WERI-Rb-1 (cell line): ENCODE measurements at regions not wholly inside any gene's neighbourhood (a gene's known extent, or its start where the extent isn't known, plus 50 kb on each side); places are given as distances from the start of the nearest gene placed in this dataset.

Experiments used
- DNase-seq: peaks from one replicate; pipeline ENCODE4 v3.0.0-alpha.2; 2020
- H3K27ac ChIP-seq: fragments of 250-450 bp; sonication (Bioruptor Pico); 2 replicates; pipeline ENCODE4 v1.5.1; 2020; ENCODE audit warnings: mild to moderate bottlenecking, moderate library complexity
- H3K27me3 ChIP-seq: fragments of 250-450 bp; sonication (Bioruptor Pico); 2 replicates; pipeline ENCODE4 v1.5.1; 2021; ENCODE audit warnings: mild to moderate bottlenecking, low read depth, moderate library complexity; ENCODE audit not compliant: insufficient read depth, severe bottlenecking
- H3K36me3 ChIP-seq: fragments of 250-450 bp; sonication (Bioruptor Pico); 2 replicates; pipeline ENCODE4 v1.5.1; 2020; ENCODE audit warnings: mild to moderate bottlenecking, moderate library complexity
- H3K4me3 ChIP-seq: 2 replicates; pipeline ENCODE4 v1.5.1; 2011; ENCODE audit warnings: low read depth, mild to moderate bottlenecking, control low read depth, low read length
- H3K9me3 ChIP-seq: fragments of 250-450 bp; sonication (Bioruptor Pico); 2 replicates; pipeline ENCODE4 v1.5.1; 2021; ENCODE audit warnings: mild to moderate bottlenecking, moderate library complexity; ENCODE audit not compliant: severe bottlenecking
- CTCF ChIP-seq: IDR thresholded peaks from 2 replicates; pipeline ENCODE4 v1.5.1; 2011; ENCODE audit warnings: low read depth, mild to moderate bottlenecking, control low read depth, inconsistent platforms, low read length

GRCh38 chr12:87329076-87329863 is 699.9 kb downstream of the C12orf50 start:
- H3K36me3 ChIP-seq, result no peaks in the 10 kb centered on the region
- H3K4me3 ChIP-seq, result no peak overlapping the region
- no peaks in the 10 kb centered on the region for H3K27me3 ChIP-seq
- no peak overlapping the region for H3K27ac ChIP-seq
- no peaks in the 10 kb centered on the region for H3K9me3 ChIP-seq
- DNase-seq, result no peak
- TF ChIP-seq CTCF, result no peak

- no peak for DNase-seq
- H3K4me3 ChIP-seq, result no peak overlapping the region
- no peak for TF ChIP-seq CTCF
These were observed 705.8 kb downstream of the C12orf50 start for GRCh38 chr12:87323369-87323768.

GRCh38 chr12:87320724-87321123 is 708.5 kb downstream of the C12orf50 start:
- Histone ChIP-seq H3K27ac (no peak overlapping the region), H3K36me3 (no peaks in the 10 kb centered on the region), H3K27me3 (no peaks in the 10 kb centered on the region), H3K4me3 (no peak overlapping the region), H3K9me3 (no peaks in the 10 kb centered on the region)
- no peak for DNase-seq
- no peak for TF ChIP-seq CTCF

More at GRCh38 chr12:87323369-87323768, 705.8 kb downstream of the C12orf50 start:
- Histone ChIP-seq H3K9me3 (no peaks in the 10 kb centered on the region), H3K36me3 (no peaks in the 10 kb centered on the region), H3K27me3 (no peaks in the 10 kb centered on the region), H3K27ac (no peak overlapping the region)

- TF ChIP-seq CTCF, result no peak
- H3K4me3 ChIP-seq, result no peak overlapping the region
- no peak for DNase-seq
- H3K27me3 ChIP-seq, result no peaks in the 10 kb centered on the region
- no peaks in the 10 kb centered on the region for H3K36me3 ChIP-seq
- no peak overlapping the region for H3K27ac ChIP-seq
- H3K9me3 ChIP-seq, result no peaks in the 10 kb centered on the region
These were observed 711.9 kb downstream of the C12orf50 start for GRCh38 chr12:87317302-87317701.

- no peak overlapping the region for H3K27ac ChIP-seq
- no peak overlapping the region for H3K4me3 ChIP-seq
- H3K27me3 ChIP-seq, result no peaks in the 10 kb centered on the region
- H3K9me3 ChIP-seq, result no peaks in the 10 kb centered on the region
- DNase-seq, result no peak
- TF ChIP-seq CTCF, result no peak
- H3K36me3 ChIP-seq, result no peaks in the 10 kb centered on the region
These were observed 718.0 kb downstream of the C12orf50 start for GRCh38 chr12:87311206-87311605.

- Histone ChIP-seq H3K27ac (no peak overlapping the region), H3K36me3 (no peaks in the 10 kb centered on the region), H3K4me3 (no peak overlapping the region)
These were observed 719.1 kb downstream of the C12orf50 start for GRCh38 chr12:87310126-87310525.

More at GRCh38 chr12:87310126-87310525, 719.1 kb downstream of the C12orf50 start:
- Histone ChIP-seq H3K27me3 (no peaks in the 10 kb centered on the region), H3K9me3 (no peaks in the 10 kb centered on the region)
- DNase-seq, result no peak
- TF ChIP-seq CTCF, result no peak
